ENCODE measurements at regions not wholly inside any gene's neighbourhood (a gene's known extent, or its start where the extent isn't known, plus 50 kb on each side); places are given as distances from the start of the nearest gene placed in this dataset.

GRCh38 chr12:115341442-115341841 lies 657.5 kb upstream of the TBX3 start:
- no peak for TF ChIP-seq CTCF (IDR thresholded peaks at IDR 0.05 in 4 of 5, conservative IDR thresholded peaks at IDR 0.05 in 1 of 5)
- TF ChIP-seq POLR2A (IDR thresholded peaks at IDR 0.05) = no peak

Data from gastrocnemius medialis (tissue), 4 donors.